Spleen (tissue), 7 donors: ENCODE measurements at regions not wholly inside any gene's neighbourhood (a gene's known extent, or its start where the extent isn't known, plus 50 kb on each side); places are given as distances from the start of the nearest gene placed in this dataset.

Experiments
- POLR2A ChIP-seq, 3 donors: fragments of 450-650 bp; IDR thresholded peaks; one replicate each; pipeline ENCODE4 v1.5.1; 2017; ENCODE audit warnings: antibody characterized with exemption in 3 of 3, mild to moderate bottlenecking in 1 of 3
- TF ChIP-seq, protein P1 (sequence below), 11 experiments: fragments of 200-600 bp in 7 of 11; fragments of 450-650 bp in 4 of 11; sonication (generic) in 4 of 11; IDR thresholded peaks in 8 of 11; conservative IDR thresholded peaks in 3 of 11; 1 replicate in 7 of 11; 2 replicates in 4 of 11; pipeline versions ENCODE4 v1.4.0 to v1.8.0; 2016 to 2021; ENCODE audit warnings: antibody characterized with exemption in 11 of 11, inconsistent platforms in 4 of 11, mild to moderate bottlenecking in 1 of 11
- donor health status: DM: no; HTN: no; CAD: no; lungs with moderate emphysema.
- donor health status: DM: no; HTN: no; CAD: no.
- donor health status: DM: no; HTN: no; CAD: no.

DNA sequence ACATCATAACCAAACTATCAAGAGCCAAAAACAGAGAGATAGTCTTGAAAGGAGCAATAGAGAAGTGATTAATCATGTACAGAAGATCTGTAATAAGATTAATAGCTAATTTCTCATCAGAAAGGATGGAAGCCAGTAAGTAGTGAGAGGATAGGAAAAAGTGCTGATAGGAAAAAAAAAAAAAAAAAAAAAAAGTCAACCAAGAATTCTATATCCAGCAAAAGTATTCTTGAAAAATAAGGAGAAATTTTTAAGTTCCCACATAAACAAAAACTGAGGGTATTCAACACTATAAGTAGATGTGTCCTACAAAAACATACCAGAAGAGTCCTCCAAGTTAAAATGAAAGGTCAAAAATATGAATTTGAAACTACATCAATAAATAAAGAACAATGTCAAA is 218.7 kb upstream of the GPC6 start:
- TF ChIP-seq, protein P1, sequence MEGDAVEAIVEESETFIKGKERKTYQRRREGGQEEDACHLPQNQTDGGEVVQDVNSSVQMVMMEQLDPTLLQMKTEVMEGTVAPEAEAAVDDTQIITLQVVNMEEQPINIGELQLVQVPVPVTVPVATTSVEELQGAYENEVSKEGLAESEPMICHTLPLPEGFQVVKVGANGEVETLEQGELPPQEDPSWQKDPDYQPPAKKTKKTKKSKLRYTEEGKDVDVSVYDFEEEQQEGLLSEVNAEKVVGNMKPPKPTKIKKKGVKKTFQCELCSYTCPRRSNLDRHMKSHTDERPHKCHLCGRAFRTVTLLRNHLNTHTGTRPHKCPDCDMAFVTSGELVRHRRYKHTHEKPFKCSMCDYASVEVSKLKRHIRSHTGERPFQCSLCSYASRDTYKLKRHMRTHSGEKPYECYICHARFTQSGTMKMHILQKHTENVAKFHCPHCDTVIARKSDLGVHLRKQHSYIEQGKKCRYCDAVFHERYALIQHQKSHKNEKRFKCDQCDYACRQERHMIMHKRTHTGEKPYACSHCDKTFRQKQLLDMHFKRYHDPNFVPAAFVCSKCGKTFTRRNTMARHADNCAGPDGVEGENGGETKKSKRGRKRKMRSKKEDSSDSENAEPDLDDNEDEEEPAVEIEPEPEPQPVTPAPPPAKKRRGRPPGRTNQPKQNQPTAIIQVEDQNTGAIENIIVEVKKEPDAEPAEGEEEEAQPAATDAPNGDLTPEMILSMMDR (IDR thresholded peaks at IDR 0.05 in 8 of 11, conservative IDR thresholded peaks at IDR 0.05 in 3 of 11) = no peak
- TF ChIP-seq POLR2A (IDR thresholded peaks at IDR 0.05) = no peak
